GM12892 (cell line): ENCODE measurements at regions not wholly inside any gene's neighbourhood (a gene's known extent, or its start where the extent isn't known, plus 50 kb on each side); places are given as distances from the start of the nearest gene placed in this dataset.

Experiments
- POLR2A ChIP-seq: IDR thresholded peaks from 2 replicates; pipeline ENCODE4 v1.6.1; 2011; ENCODE audit warnings: low read depth, low read length, control low read depth
- POLR2AphosphoS5 ChIP-seq: IDR thresholded peaks from 2 replicates; pipeline ENCODE4 v1.6.1; 2011; ENCODE audit warnings: low read depth, low read length, control low read depth
- TAF1 ChIP-seq: IDR thresholded peaks from 2 replicates; pipeline ENCODE4 v1.6.1; 2011; ENCODE audit warnings: low read depth, mild to moderate bottlenecking, control low read depth, low read length, borderline replicate concordance

DNA sequence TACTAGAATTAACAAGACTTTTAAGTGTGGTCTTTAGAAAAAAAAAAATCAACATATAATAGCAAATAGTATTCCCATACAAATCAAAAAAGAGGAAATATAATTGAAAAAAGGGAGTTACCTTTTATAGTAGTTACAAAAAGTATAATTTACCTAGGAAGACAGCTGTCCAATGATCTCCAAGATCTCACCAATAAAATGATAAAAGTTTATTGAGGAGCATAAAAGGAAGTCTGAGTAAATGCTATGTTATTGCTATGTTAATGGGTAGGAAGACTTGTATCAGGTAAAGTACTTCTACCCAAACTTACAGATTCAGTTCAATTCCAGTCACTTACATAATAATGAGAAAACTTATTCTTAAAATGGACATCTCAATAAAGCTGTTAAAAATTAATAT is 379.0 kb upstream of the TPM1 start:
- TF ChIP-seq POLR2A (no peak), POLR2AphosphoS5 (no peak), TAF1 (no peak)
